Psoas muscle (tissue), 7 donors: ENCODE measurements at regions not wholly inside any gene's neighbourhood (a gene's known extent, or its start where the extent isn't known, plus 50 kb on each side); places are given as distances from the start of the nearest gene placed in this dataset.

Experiments
- ATAC-seq, 4 donors: fragments of 200-7000 bp; cut with Tn5 transposase; one replicate each; pipeline ENCODE4 v1.9.1; 2020; ENCODE audit warnings: moderate library complexity in 3 of 4, mild to moderate bottlenecking in 2 of 4
- DNase-seq, 2 donors: peaks; one replicate each; pipeline ENCODE4 v3.0.0-alpha.2; 2020
- H3K27ac ChIP-seq: fragments of 200-600 bp; one replicate; pipeline ENCODE4 v1.8.0; 2022
- H3K27me3 ChIP-seq, 3 donors: fragments of 200-600 bp in 1 of 3; one replicate each; pipeline versions ENCODE4 v1.6.1 to v1.8.0; 2013 to 2022; ENCODE audit warnings: low read length in 2 of 3, mild to moderate bottlenecking in 2 of 3, moderate library complexity in 1 of 3; ENCODE audit not compliant: insufficient read depth in 3 of 3
- H3K36me3 ChIP-seq, 2 donors: fragments of 200-600 bp in 1 of 2; one replicate each; pipeline versions ENCODE4 v1.6.1 to v1.8.0; 2013 to 2022; ENCODE audit warnings: low read depth in 1 of 2, mild to moderate bottlenecking in 1 of 2, moderate library complexity in 1 of 2; ENCODE audit not compliant: insufficient read depth in 1 of 2
- H3K4me1 ChIP-seq: fragments of 200-600 bp; one replicate; pipeline ENCODE4 v1.8.0; 2022
- H3K4me3 ChIP-seq: fragments of 200-600 bp; one replicate; pipeline ENCODE4 v1.8.0; 2022; ENCODE audit warnings: mild to moderate bottlenecking
- H3K9me3 ChIP-seq: fragments of 200-600 bp; one replicate; pipeline ENCODE4 v1.8.0; 2022
- WGBS, 3 donors: extraction: QIAGEN DNeasy Blood & Tissue Kit; methylation state at CpG; one replicate each; pipeline versions ENCODE4 v1.1.6 to v1.1.7; 2013; 5-methylcytosine and 5-hydroxymethylcytosine counted together
- intact Hi-C, 2 donors: fragments of 100-400 bp; cut with DNase I; formaldehyde crosslinking; loops; one replicate each; pipeline versions ENCODE4 v1.11.0 to v1.14.2; 2022
- TF ChIP-seq, protein P1 (sequence below): fragments of 200-600 bp; IDR thresholded peaks from one replicate; pipeline ENCODE4 v1.8.0; 2022; ENCODE audit warnings: antibody characterized with exemption
- donor health status: healthy with polysubstance abuse.
- donor health status: DM: no; HTN: no; CAD: no; lungs with moderate emphysema.
- donor health status: Bipolar disorder and iron deficiency.
- donor health status: healthy.
- donor health status: DM: yes; HTN: yes; CAD: no.
- donor health status: DM: no; HTN: no; CAD: no.
- donor health status: DM: yes; HTN: yes; CAD: no.

DNA sequence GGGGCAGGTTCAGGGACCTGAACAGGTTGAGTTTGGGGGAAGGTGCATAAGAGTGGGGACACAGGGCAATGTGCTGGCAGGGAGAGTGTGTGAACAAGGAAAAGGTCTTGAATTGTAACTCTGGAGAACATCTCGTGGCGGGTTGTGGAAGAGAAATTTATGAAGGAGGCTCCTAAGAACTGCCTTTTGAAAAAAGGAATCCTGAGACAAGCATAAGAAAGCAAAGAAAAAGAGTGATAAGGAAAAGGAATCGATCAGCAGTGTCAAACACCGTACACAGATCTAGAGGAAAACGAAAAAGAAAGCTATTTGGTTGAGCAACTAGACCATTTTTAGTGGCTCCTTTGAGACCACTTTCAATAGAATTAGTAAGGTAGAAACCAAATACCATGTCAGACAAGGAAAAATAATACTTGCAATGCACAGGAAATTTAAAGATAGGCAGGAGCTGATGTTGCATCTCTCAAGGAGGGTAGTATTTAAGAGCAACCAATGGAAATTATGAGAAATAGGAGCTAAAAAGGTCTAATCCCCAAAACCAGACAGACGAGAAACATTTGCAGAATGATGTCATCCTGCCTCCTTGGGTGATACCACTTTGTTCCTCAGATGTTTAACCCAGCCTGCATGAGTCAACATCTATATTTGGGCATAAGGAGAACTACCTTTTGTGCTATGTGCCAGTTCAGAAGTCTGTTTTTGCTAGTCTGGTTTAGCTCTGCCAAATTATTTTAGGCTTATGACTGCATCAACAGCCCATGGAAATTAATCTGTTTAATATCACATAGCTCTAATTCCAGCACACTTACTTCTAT is 64.5 kb upstream of the STK38L start:
- no peaks in the 10 kb centered on the region for H3K9me3 ChIP-seq
- H3K4me1 ChIP-seq = peaks cover 11% of the 10 kb centered on the region
- ATAC-seq = peak; percentile 60 to 85 (median 69)
- 65 to 70% (median 65%) methylated on average over 6 of the region's 6 CpGs for WGBS, 3 donors
- H3K27me3 ChIP-seq = no peaks in the 10 kb centered on the region
- no peaks in the 10 kb centered on the region for H3K36me3 ChIP-seq
- TF ChIP-seq, protein P1, sequence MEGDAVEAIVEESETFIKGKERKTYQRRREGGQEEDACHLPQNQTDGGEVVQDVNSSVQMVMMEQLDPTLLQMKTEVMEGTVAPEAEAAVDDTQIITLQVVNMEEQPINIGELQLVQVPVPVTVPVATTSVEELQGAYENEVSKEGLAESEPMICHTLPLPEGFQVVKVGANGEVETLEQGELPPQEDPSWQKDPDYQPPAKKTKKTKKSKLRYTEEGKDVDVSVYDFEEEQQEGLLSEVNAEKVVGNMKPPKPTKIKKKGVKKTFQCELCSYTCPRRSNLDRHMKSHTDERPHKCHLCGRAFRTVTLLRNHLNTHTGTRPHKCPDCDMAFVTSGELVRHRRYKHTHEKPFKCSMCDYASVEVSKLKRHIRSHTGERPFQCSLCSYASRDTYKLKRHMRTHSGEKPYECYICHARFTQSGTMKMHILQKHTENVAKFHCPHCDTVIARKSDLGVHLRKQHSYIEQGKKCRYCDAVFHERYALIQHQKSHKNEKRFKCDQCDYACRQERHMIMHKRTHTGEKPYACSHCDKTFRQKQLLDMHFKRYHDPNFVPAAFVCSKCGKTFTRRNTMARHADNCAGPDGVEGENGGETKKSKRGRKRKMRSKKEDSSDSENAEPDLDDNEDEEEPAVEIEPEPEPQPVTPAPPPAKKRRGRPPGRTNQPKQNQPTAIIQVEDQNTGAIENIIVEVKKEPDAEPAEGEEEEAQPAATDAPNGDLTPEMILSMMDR = no peak
- intact Hi-C loops = no loop called here
- H3K27ac ChIP-seq = no peak overlapping the region
- DNase-seq = no peak
- H3K4me3 ChIP-seq = no peak overlapping the region

DNA sequence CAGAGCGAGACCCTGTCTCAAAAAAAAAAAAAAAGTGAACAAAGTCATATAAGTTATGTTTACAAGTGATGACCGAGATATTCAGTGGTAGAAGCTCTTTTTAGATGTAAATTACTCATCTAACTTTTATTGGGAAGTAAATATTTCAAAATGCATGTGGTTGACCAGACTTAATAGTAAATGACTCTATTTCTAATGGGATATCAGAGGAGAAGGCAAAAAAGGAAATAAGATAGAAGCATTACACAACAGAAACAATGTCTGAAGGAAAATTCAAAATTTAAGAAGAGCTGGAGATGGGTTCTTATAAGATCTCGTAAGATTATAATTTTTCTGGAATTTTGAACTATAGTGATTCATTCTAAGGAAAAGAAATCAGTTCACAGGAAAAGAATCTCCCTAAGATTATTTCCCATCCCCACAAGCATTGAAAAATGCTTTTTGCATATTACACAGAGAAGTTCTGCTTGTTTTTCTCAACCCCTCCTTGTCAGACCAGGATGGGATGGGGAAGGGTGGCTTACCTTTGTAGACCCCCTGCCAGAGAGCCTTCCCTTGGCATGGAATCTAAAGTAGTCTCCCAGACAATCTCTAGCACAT is 63.1 kb upstream of the STK38L start:
- H3K27me3 ChIP-seq = no peaks in the 10 kb centered on the region
- TF ChIP-seq, protein P1 = no peak
- no peaks in the 10 kb centered on the region for H3K9me3 ChIP-seq
- 87 to 95% (median 88%) methylated on average over 3 of the region's 3 CpGs for WGBS, 3 donors
- peaks cover 11% of the 10 kb centered on the region for H3K4me1 ChIP-seq
- intact Hi-C loops = no loop called here
- ATAC-seq (no peak), DNase-seq (no peak)
- H3K4me3 ChIP-seq = no peak overlapping the region
- H3K27ac ChIP-seq = no peak overlapping the region
- no peaks in the 10 kb centered on the region for H3K36me3 ChIP-seq

DNA sequence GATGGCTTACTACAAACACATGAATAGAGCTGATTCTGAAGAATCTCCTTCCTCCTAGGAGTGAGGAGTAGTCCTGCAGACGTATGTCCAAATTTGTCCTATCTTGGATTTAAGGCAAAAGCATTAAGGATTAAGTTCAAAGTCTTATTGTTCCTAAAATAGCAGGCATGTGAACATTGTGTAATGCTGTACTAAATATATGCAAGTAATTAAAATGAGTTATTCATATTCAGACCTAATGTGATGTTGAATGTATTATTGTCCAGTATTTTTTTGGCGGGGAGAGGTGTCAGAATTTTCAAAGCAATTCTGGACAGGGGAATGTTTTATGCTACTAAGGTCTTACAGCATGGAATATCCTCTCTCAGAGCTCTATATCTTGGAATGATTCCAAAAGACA is 60.7 kb upstream of the STK38L start:
- Histone ChIP-seq H3K4me3 (no peak overlapping the region), H3K27ac (no peak overlapping the region), H3K36me3 (no peaks in the 10 kb centered on the region), H3K4me1 (peaks cover 11% of the 10 kb centered on the region), H3K9me3 (no peaks in the 10 kb centered on the region), H3K27me3 (no peaks in the 10 kb centered on the region)
- intact Hi-C loops = no loop called here
- DNase-seq (no peak), ATAC-seq (no peak)
- WGBS, 3 donors = 34 to 78% (median 39%) methylated on average over 2 of the region's 2 CpGs
- TF ChIP-seq, protein P1 = no peak

DNA sequence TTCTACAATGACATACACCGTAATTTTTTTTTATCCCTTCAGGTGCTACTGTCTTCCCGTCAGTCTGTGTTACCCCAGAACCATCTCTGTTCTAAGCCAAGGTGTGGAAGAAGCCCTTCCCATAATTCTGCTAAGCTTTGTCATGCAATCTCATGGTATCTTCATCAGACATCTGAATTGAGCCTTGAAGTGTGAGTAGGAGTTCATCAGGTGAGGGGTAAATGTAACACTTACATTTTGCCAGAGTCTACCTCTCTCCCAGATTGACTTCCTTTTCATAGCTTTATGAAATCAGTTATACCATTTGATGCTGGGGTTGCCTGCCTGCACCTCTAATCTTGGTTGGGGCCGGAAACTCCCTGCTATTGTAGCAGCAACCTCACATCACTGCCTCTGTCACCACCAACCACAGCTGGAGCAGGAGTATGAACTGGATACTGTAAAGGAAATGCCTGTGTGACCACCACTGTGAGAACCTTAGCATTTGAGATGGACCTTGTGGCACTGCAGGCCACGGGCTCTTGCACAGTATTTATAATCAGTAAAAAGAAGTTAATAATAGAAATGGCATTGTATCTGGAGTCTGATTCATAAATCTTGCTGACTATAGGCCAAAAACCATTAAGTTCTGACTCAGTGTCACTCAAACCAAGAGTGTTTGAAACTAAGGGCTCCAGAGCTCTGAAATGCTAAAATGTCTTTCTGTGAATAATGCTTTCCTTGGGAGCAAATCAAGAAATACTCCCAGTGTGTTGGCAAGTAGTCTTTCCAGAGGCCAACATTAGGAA is 58.7 kb upstream of the STK38L start:
- no peaks in the 10 kb centered on the region for H3K27me3 ChIP-seq
- H3K4me1 ChIP-seq = no peaks in the 10 kb centered on the region
- intact Hi-C loops = no loop called here
- 65 to 77% (median 67%) methylated on average over 4 of the region's 4 CpGs for WGBS, 3 donors
- no peaks in the 10 kb centered on the region for H3K9me3 ChIP-seq
- ATAC-seq (no peak), DNase-seq (no peak)
- TF ChIP-seq, protein P1 = no peak
- no peak overlapping the region for H3K4me3 ChIP-seq
- H3K27ac ChIP-seq = no peak overlapping the region
- H3K36me3 ChIP-seq = no peaks in the 10 kb centered on the region
